Esophagus squamous epithelium (tissue), 5 donors: ENCODE measurements at regions not wholly inside any gene's neighbourhood (a gene's known extent, or its start where the extent isn't known, plus 50 kb on each side); places are given as distances from the start of the nearest gene placed in this dataset.

Experiments
- DNase-seq: peaks from one replicate; lab custom pipeline; 2025; lab: John Stamatoyannopoulos, UW
- H3K27ac ChIP-seq, 4 donors: fragments of 200-600 bp; sonication (generic); one replicate each; pipeline ENCODE4 v1.5.1; 2016 to 2019; ENCODE audit warnings: mild to moderate bottlenecking in 1 of 4
- H3K27me3 ChIP-seq, 4 donors: fragments of 200-600 bp; sonication (generic); 1 replicate in 3 of 4; 2 replicates in 1 of 4; pipeline versions ENCODE4 v1.5.1 to v1.6.0; 2017 to 2021; ENCODE audit warnings: antibody characterized with exemption in 1 of 4
- H3K36me3 ChIP-seq, 3 donors: fragments of 200-600 bp; sonication (generic); one replicate each; pipeline ENCODE4 v1.5.1; 2016 to 2019
- H3K4me1 ChIP-seq, 3 donors: fragments of 200-600 bp; sonication (generic); one replicate each; pipeline ENCODE4 v1.5.1; 2017 to 2019
- H3K4me3 ChIP-seq, 4 donors: fragments of 200-600 bp; sonication (generic); 1 replicate in 3 of 4; 2 replicates in 1 of 4; pipeline ENCODE4 v1.5.1; 2016 to 2019; ENCODE audit warnings: mild to moderate bottlenecking in 2 of 4, moderate library complexity in 1 of 4
- H3K9me3 ChIP-seq, 3 donors: fragments of 200-600 bp; sonication (generic); one replicate each; pipeline ENCODE4 v1.5.1; 2016 to 2019
- CTCF ChIP-seq, 6 experiments: fragments of 450-650 bp in 4 of 6; fragments of 200-600 bp in 2 of 6; sonication (generic) in 2 of 6; IDR thresholded peaks; one replicate each; pipeline ENCODE4 v1.5.1; 2016 to 2019; ENCODE audit warnings: antibody characterized with exemption in 6 of 6, mild to moderate bottlenecking in 4 of 6, moderate library complexity in 4 of 6
- POLR2A ChIP-seq, 4 donors: fragments of 450-650 bp; IDR thresholded peaks; one replicate each; pipeline ENCODE4 v1.6.1; 2017; ENCODE audit warnings: antibody characterized with exemption in 4 of 4, mild to moderate bottlenecking in 4 of 4, moderate library complexity in 3 of 4
- WGBS, 2 donors: methylation state at CpG; one replicate each; pipeline ENCODE4 v1.1.5; 2018; 5-methylcytosine and 5-hydroxymethylcytosine counted together
- intact Hi-C: fragments of 100-400 bp; cut with DNase I; formaldehyde crosslinking; loops from one replicate; pipeline ENCODE4 v1.15.0; 2022
- donor health status: DM: yes; HTN: yes; CAD: no.

GRCh38 chr15:58283302-58283701 lies 145.1 kb downstream of the AQP9 start:
- DNase-seq = no peak

DNA sequence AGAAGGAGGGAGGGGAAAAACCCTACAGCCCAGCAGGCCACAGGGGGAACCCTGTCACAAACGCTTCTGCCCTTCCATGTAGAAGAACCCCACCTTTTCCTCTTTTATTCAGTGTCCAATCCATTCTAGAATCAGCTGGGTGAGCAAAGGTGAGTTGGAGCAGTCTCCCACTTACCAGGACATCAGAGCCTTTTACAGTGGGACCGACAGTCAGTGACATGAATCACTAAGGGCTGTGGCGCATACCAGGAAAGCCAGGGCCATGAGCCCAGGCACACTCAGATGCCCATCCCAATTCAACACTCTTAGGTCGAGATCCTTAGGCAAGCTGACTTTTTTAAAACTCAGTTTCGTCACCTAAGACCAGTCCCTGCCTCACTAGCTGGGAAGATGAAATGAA lies 146.1 kb downstream of the AQP9 start:
- H3K27ac ChIP-seq = no peak overlapping the region
- intact Hi-C loops = no loop called here
- no peaks in the 10 kb centered on the region for H3K27me3 ChIP-seq
- no peaks in the 10 kb centered on the region for H3K36me3 ChIP-seq
- H3K4me3 ChIP-seq = no peak overlapping the region
- 79 to 80% methylated on average over 4 to 5 of the region's 5 CpGs for WGBS, 2 donors
- no peak for DNase-seq
- H3K9me3 ChIP-seq = no peaks in the 10 kb centered on the region
- peaks cover 0 to 19% (median 8%) of the 10 kb centered on the region in 3 donors for H3K4me1 ChIP-seq
- TF ChIP-seq CTCF (IDR thresholded peaks at IDR 0.05) (no peak), POLR2A (IDR thresholded peaks at IDR 0.05) (no peak)

More at GRCh38 chr15:58283302-58283701, 145.1 kb downstream of the AQP9 start:
- H3K36me3 ChIP-seq = no peaks in the 10 kb centered on the region
- TF ChIP-seq POLR2A (IDR thresholded peaks at IDR 0.05) = no peak
- TF ChIP-seq CTCF (IDR thresholded peaks at IDR 0.05) = no peak
- 80 to 90% methylated on average over 3 of the region's 3 CpGs for WGBS, 2 donors
- H3K4me1 ChIP-seq = peaks cover 0 to 19% (median 4%) of the 10 kb centered on the region in 3 donors
- no peak overlapping the region for H3K27ac ChIP-seq
- no peaks in the 10 kb centered on the region for H3K27me3 ChIP-seq
- H3K4me3 ChIP-seq = no peak overlapping the region
- intact Hi-C loops = no loop called here
- H3K9me3 ChIP-seq = no peaks in the 10 kb centered on the region

GRCh38 chr15:58285212-58285920 lies 146.4 kb upstream of the LIPC start:
- no peak overlapping the region for H3K4me3 ChIP-seq
- H3K9me3 ChIP-seq = no peaks in the 10 kb centered on the region
- peaks cover 0 to 19% (median 8%) of the 10 kb centered on the region in 3 donors for H3K4me1 ChIP-seq
- no peak for DNase-seq
- no peaks in the 10 kb centered on the region for H3K27me3 ChIP-seq
- intact Hi-C loops = no loop called here
- 65 to 90% methylated on average over 6 to 10 of the region's 11 CpGs for WGBS, 2 donors
- TF ChIP-seq CTCF (IDR thresholded peaks at IDR 0.05) = no peak
- no peak for TF ChIP-seq POLR2A (IDR thresholded peaks at IDR 0.05)
- H3K27ac ChIP-seq = no peak overlapping the region
- H3K36me3 ChIP-seq = no peaks in the 10 kb centered on the region

- no peak for DNase-seq
- Histone ChIP-seq H3K9me3 (no peaks in the 10 kb centered on the region), H3K27ac (no peak overlapping the region), H3K4me3 (no peak overlapping the region), H3K27me3 (no peaks in the 10 kb centered on the region), H3K4me1 (peaks cover 0 to 19% (median 8%) of the 10 kb centered on the region in 3 donors), H3K36me3 (no peaks in the 10 kb centered on the region)
- no peak for TF ChIP-seq POLR2A (IDR thresholded peaks at IDR 0.05)
- no peak for TF ChIP-seq CTCF (IDR thresholded peaks at IDR 0.05)
- 89 to 94% methylated on average over 2 of the region's 2 CpGs for WGBS, 2 donors
- intact Hi-C loops = no loop called here
Observed at GRCh38 chr15:58285921-58286278, 145.9 kb upstream of the LIPC start.

GRCh38 chr15:58286523-58286922 lies 145.3 kb upstream of the LIPC start:
- Histone ChIP-seq H3K36me3 (no peaks in the 10 kb centered on the region), H3K27me3 (no peaks in the 10 kb centered on the region), H3K4me1 (peaks cover 0 to 19% (median 8%) of the 10 kb centered on the region in 3 donors), H3K27ac (peak overlapping the region in 1 of 4 donors; percentile 14), H3K9me3 (no peaks in the 10 kb centered on the region), H3K4me3 (no peak overlapping the region)
- no peak for DNase-seq
- no peak for TF ChIP-seq POLR2A (IDR thresholded peaks at IDR 0.05)
- TF ChIP-seq CTCF (IDR thresholded peaks at IDR 0.05) = no peak
- 34 to 42% methylated on average over 4 of the region's 4 CpGs for WGBS, 2 donors
- intact Hi-C loops = no loop called here
